A549 (cell line): ENCODE measurements at regions not wholly inside any gene's neighbourhood (a gene's known extent, or its start where the extent isn't known, plus 50 kb on each side); places are given as distances from the start of the nearest gene placed in this dataset.

Experiments used
- BHLHE40 ChIP-seq: IDR thresholded peaks from 2 replicates; pipeline ENCODE4 v1.6.1; 2012; ENCODE audit warnings: low read depth, low read length, inconsistent platforms
- MYC ChIP-seq: IDR thresholded peaks from 2 replicates; pipeline ENCODE4 v1.6.1; 2012; ENCODE audit warnings: mild to moderate bottlenecking, inconsistent platforms, low read length, improper control_type of control experiment, borderline replicate concordance
- TF ChIP-seq, protein P1 (sequence below): fragments of 200-600 bp; sonication (generic); IDR thresholded peaks from 2 replicates; pipeline ENCODE4 v1.6.1; 2016; ENCODE audit warnings: antibody characterized with exemption, mild to moderate bottlenecking, moderate library complexity

DNA sequence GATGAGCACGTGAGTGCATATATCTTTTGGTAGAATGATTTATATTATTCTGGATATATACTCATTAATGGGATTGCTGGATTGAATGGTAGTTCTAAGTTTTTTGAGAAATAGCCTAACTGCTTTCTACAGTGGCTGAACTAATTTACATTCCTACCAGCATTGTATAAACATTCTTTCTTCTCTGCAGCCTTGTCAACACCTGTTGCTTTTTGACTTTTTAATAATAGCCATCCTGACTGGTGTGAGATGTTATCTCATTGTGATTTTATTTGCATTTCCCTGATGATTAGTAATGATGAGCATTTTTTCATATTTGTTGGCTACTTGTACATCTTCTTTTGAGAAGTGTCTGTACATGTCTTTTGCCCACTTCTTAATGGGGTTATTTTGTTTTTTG is 116.3 kb downstream of the ADTRP start:
- TF ChIP-seq MYC (no peak), BHLHE40 (no peak)
- TF ChIP-seq, protein P1, sequence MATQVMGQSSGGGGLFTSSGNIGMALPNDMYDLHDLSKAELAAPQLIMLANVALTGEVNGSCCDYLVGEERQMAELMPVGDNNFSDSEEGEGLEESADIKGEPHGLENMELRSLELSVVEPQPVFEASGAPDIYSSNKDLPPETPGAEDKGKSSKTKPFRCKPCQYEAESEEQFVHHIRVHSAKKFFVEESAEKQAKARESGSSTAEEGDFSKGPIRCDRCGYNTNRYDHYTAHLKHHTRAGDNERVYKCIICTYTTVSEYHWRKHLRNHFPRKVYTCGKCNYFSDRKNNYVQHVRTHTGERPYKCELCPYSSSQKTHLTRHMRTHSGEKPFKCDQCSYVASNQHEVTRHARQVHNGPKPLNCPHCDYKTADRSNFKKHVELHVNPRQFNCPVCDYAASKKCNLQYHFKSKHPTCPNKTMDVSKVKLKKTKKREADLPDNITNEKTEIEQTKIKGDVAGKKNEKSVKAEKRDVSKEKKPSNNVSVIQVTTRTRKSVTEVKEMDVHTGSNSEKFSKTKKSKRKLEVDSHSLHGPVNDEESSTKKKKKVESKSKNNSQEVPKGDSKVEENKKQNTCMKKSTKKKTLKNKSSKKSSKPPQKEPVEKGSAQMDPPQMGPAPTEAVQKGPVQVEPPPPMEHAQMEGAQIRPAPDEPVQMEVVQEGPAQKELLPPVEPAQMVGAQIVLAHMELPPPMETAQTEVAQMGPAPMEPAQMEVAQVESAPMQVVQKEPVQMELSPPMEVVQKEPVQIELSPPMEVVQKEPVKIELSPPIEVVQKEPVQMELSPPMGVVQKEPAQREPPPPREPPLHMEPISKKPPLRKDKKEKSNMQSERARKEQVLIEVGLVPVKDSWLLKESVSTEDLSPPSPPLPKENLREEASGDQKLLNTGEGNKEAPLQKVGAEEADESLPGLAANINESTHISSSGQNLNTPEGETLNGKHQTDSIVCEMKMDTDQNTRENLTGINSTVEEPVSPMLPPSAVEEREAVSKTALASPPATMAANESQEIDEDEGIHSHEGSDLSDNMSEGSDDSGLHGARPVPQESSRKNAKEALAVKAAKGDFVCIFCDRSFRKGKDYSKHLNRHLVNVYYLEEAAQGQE, result no peak
